CD14-positive monocyte (primary cell): ENCODE measurements at regions not wholly inside any gene's neighbourhood (a gene's known extent, or its start where the extent isn't known, plus 50 kb on each side); places are given as distances from the start of the nearest gene placed in this dataset.

Experiments used
- DNase-seq, 3 donors: peaks; one replicate each; pipeline ENCODE4 v3.0.0-alpha.2; 2011 to 2022
- H2AFZ ChIP-seq: 2 replicates; pipeline ENCODE4 v1.6.0; 2012; ENCODE audit warnings: mild to moderate bottlenecking, low read depth, low read length, inconsistent platforms; ENCODE audit not compliant: insufficient read depth, poor library complexity, severe bottlenecking
- H3K27ac ChIP-seq, 2 donors: 1 replicate in 1 of 2; 2 replicates in 1 of 2; pipeline ENCODE4 v1.5.1; 2012 to 2013; ENCODE audit warnings: low read length in 2 of 2, control low read depth in 1 of 2, inconsistent platforms in 1 of 2, low read depth in 1 of 2, mild to moderate bottlenecking in 1 of 2
- H3K27me3 ChIP-seq, 2 donors: one replicate each; pipeline versions ENCODE4 v1.6.0 to v1.6.1; 2011 to 2013; ENCODE audit warnings: low read length in 2 of 2; ENCODE audit not compliant: control insufficient read depth in 2 of 2, insufficient read depth in 2 of 2
- H3K36me3 ChIP-seq, 2 donors: replicated peaks in 1 of 2; 1 replicate in 1 of 2; 2 replicates in 1 of 2; pipeline versions ENCODE4 v1.5.1 to v1.6.1; 2012 to 2013; ENCODE audit warnings: low read length in 2 of 2, control low read depth in 1 of 2, inconsistent platforms in 1 of 2, mild to moderate bottlenecking in 1 of 2; ENCODE audit not compliant: insufficient read depth in 2 of 2, control insufficient read depth in 1 of 2
- H3K4me1 ChIP-seq, 2 donors: 1 replicate in 1 of 2; 2 replicates in 1 of 2; pipeline versions ENCODE4 v1.5.1 to v1.6.1; 2012 to 2013; ENCODE audit warnings: low read length in 2 of 2, control low read depth in 1 of 2, inconsistent platforms in 1 of 2, mild to moderate bottlenecking in 1 of 2, moderate library complexity in 1 of 2; ENCODE audit not compliant: insufficient read depth in 2 of 2, control insufficient read depth in 1 of 2
- H3K4me2 ChIP-seq: replicated peaks from 2 replicates; pipeline ENCODE3; 2012; ENCODE audit warnings: low read length, moderate library complexity, mild to moderate bottlenecking; ENCODE audit not compliant: poor library complexity, severe bottlenecking; ENCODE audit errors: extremely low read depth
- H3K4me3 ChIP-seq, 3 experiments: fragments of 200-600 bp in 1 of 3; sonication (generic) in 1 of 3; replicated peaks in 1 of 3; 1 replicate in 2 of 3; 2 replicates in 1 of 3; pipeline ENCODE4 v1.5.1; 2011 to 2013; ENCODE audit warnings: low read length in 3 of 3, mild to moderate bottlenecking in 3 of 3, control low read depth in 2 of 3, low read depth in 2 of 3, inconsistent platforms in 1 of 3, moderate library complexity in 1 of 3
- H3K79me2 ChIP-seq: 2 replicates; pipeline ENCODE4 v1.6.0; 2012; ENCODE audit warnings: mild to moderate bottlenecking, control low read depth, inconsistent platforms, low read length, moderate library complexity; ENCODE audit not compliant: insufficient read depth
- H3K9ac ChIP-seq: 2 replicates; pipeline ENCODE4 v1.6.0; 2017; ENCODE audit warnings: low read length, mild to moderate bottlenecking; ENCODE audit not compliant: insufficient read depth, poor library complexity, severe bottlenecking
- H3K9me3 ChIP-seq, 2 donors: replicated peaks in 1 of 2; 1 replicate in 1 of 2; 2 replicates in 1 of 2; pipeline versions ENCODE4 v1.5.1 to v1.6.1; 2012 to 2013; ENCODE audit warnings: low read length in 2 of 2, control low read depth in 1 of 2; ENCODE audit not compliant: control insufficient read depth in 1 of 2, insufficient read depth in 1 of 2
- H4K20me1 ChIP-seq: 2 replicates; pipeline ENCODE4 v1.6.0; 2012; ENCODE audit warnings: mild to moderate bottlenecking, low read length, control low read depth, moderate library complexity; ENCODE audit not compliant: insufficient read depth
- H3K27ac Mint-ChIP-seq, 7 donors: one replicate each; pipeline ENCODE4 v1.8.0; 2020; ENCODE audit warnings: mild to moderate bottlenecking in 7 of 7, mixed read lengths in 7 of 7, moderate library complexity in 6 of 7, inconsistent platforms in 2 of 7
- H3K27me3 Mint-ChIP-seq, 3 donors: one replicate each; pipeline ENCODE4 v1.8.0; 2021 to 2022; ENCODE audit warnings: low read depth in 3 of 3, mild to moderate bottlenecking in 3 of 3, mixed read lengths in 3 of 3, moderate library complexity in 3 of 3, inconsistent platforms in 1 of 3
- H3K36me3 Mint-ChIP-seq, 2 donors: one replicate each; pipeline ENCODE4 v1.8.0; 2020; ENCODE audit warnings: mixed read lengths in 2 of 2, inconsistent platforms in 1 of 2, mild to moderate bottlenecking in 1 of 2
- H3K4me1 Mint-ChIP-seq: one replicate; pipeline ENCODE4 v1.8.0; 2020; ENCODE audit warnings: mild to moderate bottlenecking, mixed read lengths
- H3K4me3 Mint-ChIP-seq, 2 donors: one replicate each; pipeline ENCODE4 v1.8.0; 2020; ENCODE audit warnings: mild to moderate bottlenecking in 2 of 2, mixed read lengths in 2 of 2, moderate library complexity in 1 of 2
- H3K9me3 Mint-ChIP-seq, 7 donors: one replicate each; pipeline ENCODE4 v1.8.0; 2020 to 2022; ENCODE audit warnings: mixed read lengths in 7 of 7, mild to moderate bottlenecking in 6 of 7, moderate library complexity in 6 of 7, inconsistent platforms in 2 of 7
- WGBS: methylation state at CpG from one replicate; pipeline ENCODE4 v1.1.5; 2013; ENCODE audit warnings: missing lambda C conversion rate; ENCODE audit not compliant: insufficient coverage; 5-methylcytosine and 5-hydroxymethylcytosine counted together
- intact Hi-C, 2 donors: fragments of 100-400 bp; cut with micrococcal nuclease; formaldehyde crosslinking; loops; one replicate each; pipeline versions ENCODE4 v1.15.0 to v1.15.1; 2023
- TF ChIP-seq, protein P1 (sequence below): fragments of 200-600 bp; IDR thresholded peaks from one replicate; pipeline ENCODE4 v1.8.0; 2022; ENCODE audit warnings: antibody characterized with exemption, mild to moderate bottlenecking

DNA sequence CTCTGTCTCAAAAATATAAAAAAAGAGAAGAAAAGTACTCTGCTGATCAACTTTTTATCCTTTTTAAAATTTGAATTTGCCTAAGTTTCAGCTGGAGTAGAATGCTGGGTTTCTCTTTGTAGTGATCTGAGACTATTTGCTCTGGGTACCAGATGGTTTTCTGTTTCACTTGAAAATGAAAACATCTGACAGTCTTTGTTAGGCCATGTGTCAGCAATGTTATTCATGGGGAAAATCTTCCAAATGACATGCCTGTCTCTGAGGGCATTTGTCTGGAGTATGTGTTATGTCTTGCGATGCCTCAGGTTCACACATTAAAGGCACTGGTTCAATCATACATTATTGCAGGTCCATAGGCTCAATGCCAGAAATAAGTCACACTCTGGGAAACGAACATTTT is 175.3 kb upstream of the TMEM229A start:
- H3K4me2 ChIP-seq = no peak overlapping the region
- no peaks in the 10 kb centered on the region for H3K36me3 Mint-ChIP-seq
- WGBS = no CpG with 5 or more reads among the region's 2 CpGs
- peaks cover 0 to 1% (median 0%) of the 10 kb centered on the region in 3 donors for H3K27me3 Mint-ChIP-seq
- no peak for DNase-seq
- no peaks in the 10 kb centered on the region for H4K20me1 ChIP-seq
- no peak overlapping the region for H3K4me3 Mint-ChIP-seq
- no peaks in the 10 kb centered on the region for H3K4me1 Mint-ChIP-seq
- TF ChIP-seq, protein P1, sequence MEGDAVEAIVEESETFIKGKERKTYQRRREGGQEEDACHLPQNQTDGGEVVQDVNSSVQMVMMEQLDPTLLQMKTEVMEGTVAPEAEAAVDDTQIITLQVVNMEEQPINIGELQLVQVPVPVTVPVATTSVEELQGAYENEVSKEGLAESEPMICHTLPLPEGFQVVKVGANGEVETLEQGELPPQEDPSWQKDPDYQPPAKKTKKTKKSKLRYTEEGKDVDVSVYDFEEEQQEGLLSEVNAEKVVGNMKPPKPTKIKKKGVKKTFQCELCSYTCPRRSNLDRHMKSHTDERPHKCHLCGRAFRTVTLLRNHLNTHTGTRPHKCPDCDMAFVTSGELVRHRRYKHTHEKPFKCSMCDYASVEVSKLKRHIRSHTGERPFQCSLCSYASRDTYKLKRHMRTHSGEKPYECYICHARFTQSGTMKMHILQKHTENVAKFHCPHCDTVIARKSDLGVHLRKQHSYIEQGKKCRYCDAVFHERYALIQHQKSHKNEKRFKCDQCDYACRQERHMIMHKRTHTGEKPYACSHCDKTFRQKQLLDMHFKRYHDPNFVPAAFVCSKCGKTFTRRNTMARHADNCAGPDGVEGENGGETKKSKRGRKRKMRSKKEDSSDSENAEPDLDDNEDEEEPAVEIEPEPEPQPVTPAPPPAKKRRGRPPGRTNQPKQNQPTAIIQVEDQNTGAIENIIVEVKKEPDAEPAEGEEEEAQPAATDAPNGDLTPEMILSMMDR = no peak
- H3K27me3 ChIP-seq = no peaks in the 10 kb centered on the region
- H3K79me2 ChIP-seq = no peaks in the 10 kb centered on the region
- H3K9me3 ChIP-seq = no peaks in the 10 kb centered on the region
- H3K36me3 ChIP-seq = no peaks in the 10 kb centered on the region
- H3K9ac ChIP-seq = no peak overlapping the region
- H2AFZ ChIP-seq = no peak overlapping the region
- no peak overlapping the region for H3K27ac Mint-ChIP-seq
- intact Hi-C loops = no loop called here
- no peak overlapping the region for H3K4me3 ChIP-seq
- H3K27ac ChIP-seq = no peak overlapping the region
- H3K4me1 ChIP-seq = no peaks in the 10 kb centered on the region
- H3K9me3 Mint-ChIP-seq = peaks cover 0 to 6% (median 1%) of the 10 kb centered on the region in 7 donors

DNA sequence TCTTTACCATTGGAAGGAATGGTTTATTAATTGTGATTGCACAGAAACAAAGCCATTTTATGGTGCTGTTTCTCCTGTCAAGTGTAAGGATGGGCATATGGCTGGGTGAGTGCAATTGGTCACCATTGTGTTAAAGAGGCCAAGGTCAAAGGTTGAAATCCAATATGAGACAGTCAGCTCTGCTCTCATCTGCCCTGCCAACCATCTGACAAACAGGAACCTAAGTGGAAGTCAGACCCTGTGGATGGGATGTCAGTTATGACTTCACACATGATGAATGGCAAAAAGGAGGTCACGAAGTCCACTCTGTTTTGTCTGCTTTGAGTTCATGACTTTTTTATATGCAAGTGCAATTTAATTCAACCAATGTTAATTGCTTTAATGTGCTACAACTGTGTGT is 172.7 kb upstream of the TMEM229A start:
- no peak overlapping the region for H3K27ac ChIP-seq
- no peak for DNase-seq
- no peaks in the 10 kb centered on the region for H3K9me3 ChIP-seq
- Mint-ChIP-seq H3K9me3 (peaks cover 0 to 4% (median under 1%) of the 10 kb centered on the region in 7 donors), H3K27ac (no peak overlapping the region), H3K27me3 (peaks cover 0 to 2% (median 1%) of the 10 kb centered on the region in 3 donors), H3K4me3 (no peak overlapping the region), H3K4me1 (no peaks in the 10 kb centered on the region), H3K36me3 (no peaks in the 10 kb centered on the region)
- H3K4me1 ChIP-seq = no peaks in the 10 kb centered on the region
- H3K9ac ChIP-seq = no peak overlapping the region
- no CpG with 5 or more reads among the region's 1 CpG for WGBS
- H3K4me3 ChIP-seq = no peak overlapping the region
- TF ChIP-seq, protein P1 = no peak
- H2AFZ ChIP-seq = no peak overlapping the region
- H3K36me3 ChIP-seq = no peaks in the 10 kb centered on the region
- H4K20me1 ChIP-seq = no peaks in the 10 kb centered on the region
- H3K4me2 ChIP-seq = no peak overlapping the region
- H3K27me3 ChIP-seq = no peaks in the 10 kb centered on the region
- no peaks in the 10 kb centered on the region for H3K79me2 ChIP-seq
- intact Hi-C loops = no loop called here
